G401.6 (cell line): ENCODE measurements at regions not wholly inside any gene's neighbourhood (a gene's known extent, or its start where the extent isn't known, plus 50 kb on each side); places are given as distances from the start of the nearest gene placed in this dataset.
A peak's percentile ranks its signal among the peaks of the same experiment; 100 is the strongest.
"Not testable (repeated sequence)": the region's sequence is repeated elsewhere in the genome, so short reads cannot be mapped to it uniquely, and the experiment has no call there.

Experiments
- FAIRE-seq: peaks from 2 replicates; lab custom pipeline; 2012; peaks lifted over from hg19 to GRCh38; lab: Jason Lieb, UNC

GRCh38 chr4:125262502-125262901, 52.3 kb upstream of the FAT4 start:
- no peak for FAIRE-seq

DNA sequence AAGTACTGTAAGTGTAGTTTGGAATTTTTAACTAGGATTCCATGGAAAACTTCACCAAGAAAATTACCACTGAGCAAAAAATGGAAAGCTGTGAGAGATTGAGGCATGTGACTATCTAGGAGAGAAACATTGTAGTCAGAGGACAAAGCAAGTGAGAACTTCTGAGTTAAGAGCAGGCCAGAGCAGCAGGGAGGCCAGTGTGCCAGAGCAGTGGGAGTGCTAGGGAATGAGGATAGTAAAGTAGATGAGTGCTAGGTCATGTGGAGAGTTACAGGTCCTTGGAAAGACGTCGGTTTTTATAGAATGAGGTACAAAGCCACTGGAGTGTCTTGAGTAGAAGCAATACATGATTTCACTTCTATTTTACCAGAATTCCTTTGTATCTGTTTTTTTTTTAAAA, 52.7 kb upstream of the FAT4 start:
- no peak for FAIRE-seq

GRCh38 chr4:125254106-125254505, 60.6 kb upstream of the FAT4 start:
- FAIRE-seq, result no peak

GRCh38 chr4:125244848-125245450, 69.8 kb upstream of the FAT4 start:
- FAIRE-seq, result peak; percentile 66

GRCh38 chr4:125243789-125244397, 70.9 kb upstream of the FAT4 start:
- FAIRE-seq, result no peak

DNA sequence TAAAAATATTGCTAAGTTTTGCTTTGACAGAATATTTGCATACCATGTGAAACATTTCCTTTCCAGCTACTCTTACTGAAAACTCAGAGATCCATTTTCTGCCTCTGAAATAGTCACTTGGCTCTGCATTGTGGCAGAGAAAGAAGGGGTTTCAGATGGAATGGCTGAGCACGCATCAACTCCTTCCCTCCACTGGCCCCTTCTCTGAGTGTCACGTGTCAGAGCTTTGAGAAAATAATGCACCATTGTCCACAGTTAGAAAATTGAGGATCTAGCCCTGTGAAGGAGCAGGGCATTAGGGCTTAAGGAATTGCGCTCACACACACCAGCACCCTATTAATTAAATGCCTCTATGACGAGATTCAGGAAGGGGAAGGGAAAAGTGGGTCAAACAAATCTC, 78.8 kb upstream of the FAT4 start:
- FAIRE-seq, result no peak

- no peak for FAIRE-seq
Observed at GRCh38 chr4:125231661-125232060, 83.1 kb upstream of the FAT4 start.

- FAIRE-seq, result no peak
Observed at GRCh38 chr4:125229596-125230058, 85.1 kb upstream of the FAT4 start.

DNA sequence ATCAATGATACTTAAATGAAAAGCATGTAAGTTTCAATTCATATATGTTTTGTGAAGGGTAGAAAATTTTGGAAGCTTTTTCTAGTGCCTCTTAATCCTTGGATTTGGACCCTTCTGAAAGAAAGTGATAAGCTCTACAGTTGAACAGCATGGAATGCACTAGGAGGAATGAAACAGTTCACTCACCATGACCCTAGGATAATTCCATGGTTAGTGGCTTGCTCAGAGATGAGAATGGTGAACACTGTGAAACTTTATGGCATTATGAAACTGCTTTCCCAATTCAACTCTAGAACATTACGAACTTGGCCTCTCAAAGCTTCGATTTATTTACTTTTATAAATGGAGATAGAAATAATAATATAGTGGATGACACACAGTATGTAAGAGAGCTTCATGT, 88.9 kb upstream of the FAT4 start:
- no peak for FAIRE-seq

DNA sequence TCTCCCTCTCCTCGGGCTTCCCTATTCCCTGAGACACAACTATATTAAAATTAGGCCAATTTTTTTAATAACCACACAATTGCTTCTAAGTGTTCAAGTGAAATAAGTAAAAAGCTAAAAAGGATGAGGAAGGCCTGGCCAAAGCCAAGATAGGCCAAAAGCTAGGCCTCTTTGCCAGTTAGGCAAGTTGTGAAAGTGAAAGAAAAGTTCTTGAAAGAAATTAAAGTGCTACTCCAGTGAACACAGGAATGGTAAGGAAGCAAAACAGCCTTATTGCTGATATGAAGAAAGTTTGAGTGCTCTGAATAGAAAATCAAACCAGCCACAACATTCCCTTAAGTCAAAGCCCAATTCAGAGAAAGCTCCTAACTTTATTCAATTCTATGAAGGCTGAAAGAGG, 114.2 kb upstream of the FAT4 start:
- no peak for FAIRE-seq

DNA sequence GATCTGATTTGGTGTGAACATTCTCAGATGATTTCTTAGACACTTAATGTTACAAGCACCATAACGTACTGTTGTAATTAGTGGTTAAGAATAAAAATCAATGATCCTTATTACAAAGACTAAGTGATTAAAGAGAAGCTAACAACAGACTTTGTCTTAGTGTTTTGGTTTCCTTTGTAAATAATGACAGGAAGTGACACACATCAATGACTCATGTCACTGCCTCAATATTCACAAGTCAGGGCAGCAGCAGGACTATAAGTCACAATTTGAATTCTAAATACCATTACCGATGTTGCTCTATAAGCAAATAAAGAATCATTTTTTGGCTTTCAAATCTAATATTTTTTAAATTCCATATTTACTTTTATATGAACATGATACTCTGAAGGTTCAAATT, 115.8 kb upstream of the FAT4 start:
- peak; percentile 15 for FAIRE-seq

DNA sequence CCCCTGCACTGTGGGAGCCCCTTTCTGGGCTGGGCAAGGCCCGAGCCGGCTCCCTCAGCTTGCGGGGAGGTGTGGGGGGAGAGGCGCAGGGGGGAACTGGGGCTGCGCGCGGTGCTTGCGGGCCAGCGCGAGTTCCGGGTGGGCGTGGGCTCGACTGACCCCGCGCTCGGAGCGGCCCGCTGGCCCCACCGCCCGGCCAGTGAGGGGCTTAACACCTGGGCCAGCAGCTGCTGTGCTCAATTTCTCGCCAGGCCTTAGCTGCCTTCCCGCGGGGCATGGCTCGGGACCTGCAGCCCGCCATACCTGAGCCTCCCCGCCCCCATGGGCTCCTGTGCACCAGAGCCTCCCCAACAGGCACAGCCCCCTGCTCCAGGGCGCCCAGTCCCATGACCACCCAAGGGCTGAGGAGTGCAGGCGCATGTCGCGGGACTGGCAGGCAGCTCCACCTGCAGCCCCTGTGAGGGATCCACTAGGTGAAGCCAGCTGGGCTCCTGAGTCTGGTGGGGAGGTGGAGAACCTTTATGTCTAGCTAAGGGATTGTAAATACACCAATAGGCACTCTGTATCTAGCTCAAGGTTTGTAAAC, 122.8 kb upstream of the FAT4 start:
- not testable (repeated sequence) for FAIRE-seq

GRCh38 chr4:125191232-125191631, 123.5 kb upstream of the FAT4 start:
- no peak for FAIRE-seq

GRCh38 chr4:125187226-125188176, 127.3 kb upstream of the FAT4 start:
- FAIRE-seq, result no peak

GRCh38 chr4:125184116-125184515, 130.6 kb upstream of the FAT4 start:
- FAIRE-seq, result no peak

GRCh38 chr4:125181804-125182203, 133.0 kb upstream of the FAT4 start:
- no peak for FAIRE-seq

DNA sequence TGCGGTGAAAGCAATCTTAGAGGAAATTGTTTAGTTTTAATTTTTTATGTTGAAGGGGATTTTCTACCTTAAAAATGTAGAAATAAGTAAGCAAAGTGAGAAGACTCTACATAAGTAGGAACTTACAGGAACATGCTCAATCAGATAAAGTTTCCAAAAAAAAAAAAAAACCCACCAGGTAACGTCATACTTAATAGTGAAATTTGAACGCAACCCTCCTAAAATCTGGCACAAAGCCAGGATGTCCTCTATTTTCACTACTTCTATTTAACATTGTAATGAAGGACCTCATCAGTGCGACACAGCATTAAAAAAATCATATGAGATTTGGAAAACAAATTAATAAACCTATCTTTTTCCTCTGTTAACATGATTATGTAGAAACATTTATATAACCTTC, 135.0 kb upstream of the FAT4 start:
- FAIRE-seq, result no peak

DNA sequence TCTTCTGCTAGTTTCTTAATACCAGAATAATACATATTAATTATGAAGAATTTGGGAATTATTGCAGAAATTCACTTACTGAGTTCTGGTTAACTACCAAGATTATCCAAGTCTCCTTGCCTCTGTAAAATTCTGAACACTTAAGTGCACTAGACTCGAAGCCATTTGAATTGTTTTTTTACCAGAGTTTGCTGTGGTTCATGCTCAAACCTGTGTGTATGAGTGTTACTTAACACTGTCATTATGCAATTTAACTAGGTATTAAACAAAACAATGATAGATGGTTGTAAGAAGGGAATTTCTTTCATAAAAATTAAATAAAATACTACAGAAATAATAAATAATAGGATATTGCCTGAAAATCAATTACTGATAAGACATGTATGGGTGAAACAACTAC, 145.6 kb upstream of the FAT4 start:
- FAIRE-seq, result no peak

DNA sequence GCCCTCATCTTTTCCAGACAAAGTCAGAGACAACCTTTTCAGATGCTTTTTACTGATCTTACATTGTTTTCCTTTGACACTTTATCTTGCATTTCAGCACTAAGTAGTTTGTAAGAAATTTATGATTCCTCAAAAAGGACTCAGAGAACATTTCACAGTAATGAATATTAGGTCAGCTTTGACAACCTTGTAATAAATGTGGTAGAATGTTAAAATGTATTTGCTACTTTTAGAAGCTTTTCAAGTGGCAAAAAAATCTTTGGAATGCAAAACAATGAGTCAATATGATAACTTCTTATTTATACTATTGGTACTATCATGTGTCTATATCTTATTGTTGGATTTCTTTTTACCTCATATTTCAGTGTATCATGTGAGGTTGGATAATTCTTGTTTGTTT, 146.2 kb upstream of the FAT4 start:
- FAIRE-seq, result no peak

DNA sequence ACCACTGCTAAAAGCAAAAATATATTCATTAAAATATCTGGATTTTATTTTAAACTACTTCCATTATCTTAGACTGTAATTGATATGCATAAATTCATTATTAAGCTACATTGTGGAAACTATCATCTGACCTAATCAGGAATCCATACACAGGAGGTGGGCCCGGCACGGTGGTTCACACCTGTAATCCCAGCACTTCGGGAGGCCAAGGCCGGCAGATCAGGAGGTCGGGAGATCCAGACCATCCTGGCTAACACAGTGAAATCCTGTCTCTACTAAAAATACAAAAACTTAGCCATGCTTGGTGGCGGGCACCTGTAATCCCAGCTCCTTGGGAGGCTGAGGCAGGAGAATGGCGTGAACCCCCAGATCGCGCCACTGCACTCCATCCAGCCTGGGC, 148.7 kb upstream of the FAT4 start:
- FAIRE-seq, result not testable (repeated sequence)

DNA sequence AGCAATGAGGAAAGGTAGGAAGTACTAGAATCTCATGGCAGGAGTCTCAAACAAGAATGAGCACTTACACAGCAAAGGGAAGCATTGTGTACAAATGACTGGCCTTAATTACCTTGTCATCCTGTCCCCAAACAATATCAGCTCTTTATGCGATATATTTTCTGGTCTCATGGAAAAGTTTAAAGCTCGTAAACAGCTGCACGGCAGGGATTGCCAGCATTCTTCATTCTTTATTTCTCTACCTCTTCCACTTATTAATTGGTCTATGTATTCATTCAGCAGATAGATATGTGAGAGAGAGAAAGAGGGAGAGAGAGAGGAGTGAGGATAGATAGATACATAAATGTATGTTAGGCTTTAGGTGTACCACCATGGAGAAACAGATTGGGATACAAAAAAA, 155.8 kb upstream of the FAT4 start:
- no peak for FAIRE-seq

DNA sequence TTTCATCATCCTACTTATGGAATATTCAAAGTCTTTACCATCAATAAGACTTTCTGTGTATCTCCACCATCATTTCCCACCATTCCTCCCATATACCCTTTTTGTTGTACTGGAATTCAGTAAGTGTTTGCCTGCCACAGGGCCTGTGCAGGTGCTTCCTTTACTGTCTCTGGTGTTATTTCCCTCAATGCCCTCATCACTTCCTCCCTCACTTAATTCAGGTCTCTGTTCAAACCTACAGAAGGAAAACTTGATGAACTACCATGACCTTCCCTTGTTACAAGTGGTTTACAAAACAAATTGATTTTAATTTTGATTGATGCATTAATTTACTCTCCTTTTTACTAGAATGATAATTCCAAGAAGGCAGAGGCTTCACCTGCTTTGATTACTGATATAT, 159.5 kb upstream of the FAT4 start:
- FAIRE-seq, result no peak

- FAIRE-seq, result no peak
Observed at GRCh38 chr4:125140966-125141495, 173.7 kb upstream of the FAT4 start.
